ENCODE measurements at regions not wholly inside any gene's neighbourhood (a gene's known extent, or its start where the extent isn't known, plus 50 kb on each side); places are given as distances from the start of the nearest gene placed in this dataset.

GRCh38 chr7:130910949-130911944, 177.2 kb upstream of the KLF14 start:
- no peak for TF ChIP-seq CTCF (conservative IDR thresholded peaks at IDR 0.05; ENCODE audit: control insufficient read depth, insufficient read depth, low read depth, low read length)
- DNase-seq (ENCODE audit: low read depth): peak; percentile 76
- peak overlapping the region; percentile 68 for H3K4me3 ChIP-seq (ENCODE audit: control insufficient read depth, low read depth, low read length)

GRCh38 chr7:130912082-130912861, 178.3 kb upstream of the KLF14 start:
- TF ChIP-seq CTCF (conservative IDR thresholded peaks at IDR 0.05; ENCODE audit: control insufficient read depth, insufficient read depth, low read depth, low read length): no peak
- H3K4me3 ChIP-seq (ENCODE audit: control insufficient read depth, low read depth, low read length): peak overlapping the region; percentile 68
- peak; percentile 84 for DNase-seq (ENCODE audit: low read depth)

- peak; percentile 100 for DNase-seq (ENCODE audit: low read depth)
- no peak for TF ChIP-seq CTCF (conservative IDR thresholded peaks at IDR 0.05; ENCODE audit: control insufficient read depth, insufficient read depth, low read depth, low read length)
- H3K4me3 ChIP-seq (ENCODE audit: control insufficient read depth, low read depth, low read length): peak overlapping the region; percentile 68
These were observed 179.0 kb upstream of the KLF14 start for GRCh38 chr7:130912862-130913638.

- H3K4me3 ChIP-seq (ENCODE audit: control insufficient read depth, low read depth, low read length): peak overlapping the region; percentile 46
- no peak for DNase-seq (ENCODE audit: low read depth)
- no peak for TF ChIP-seq CTCF (conservative IDR thresholded peaks at IDR 0.05; ENCODE audit: control insufficient read depth, insufficient read depth, low read depth, low read length)
These were observed 179.9 kb upstream of the KLF14 start for GRCh38 chr7:130913639-130914553.

- peak overlapping the region; percentile 46 for H3K4me3 ChIP-seq (ENCODE audit: control insufficient read depth, low read depth, low read length)
- DNase-seq (ENCODE audit: low read depth): no peak
- TF ChIP-seq CTCF (conservative IDR thresholded peaks at IDR 0.05; ENCODE audit: control insufficient read depth, insufficient read depth, low read depth, low read length): no peak
These were observed 180.7 kb upstream of the KLF14 start for GRCh38 chr7:130914554-130915294.

Data from fibroblast of mammary gland (primary cell).